Lower leg skin (tissue), 4 donors: ENCODE measurements at regions not wholly inside any gene's neighbourhood (a gene's known extent, or its start where the extent isn't known, plus 50 kb on each side); places are given as distances from the start of the nearest gene placed in this dataset.

Source experiments
- DNase-seq, 2 donors: peaks; one replicate each; pipeline ENCODE4 v3.0.0-alpha.2; 2019; ENCODE audit warnings: low spot score in 2 of 2
- H3K4me3 ChIP-seq: fragments of 200-600 bp; sonication (generic); 2 replicates; pipeline ENCODE4 v1.5.1; 2017; ENCODE audit warnings: mild to moderate bottlenecking, low read depth; ENCODE audit not compliant: poor library complexity, severe bottlenecking
- CTCF ChIP-seq, 3 donors: fragments of 450-650 bp; IDR thresholded peaks; one replicate each; pipeline ENCODE4 v1.5.1; 2016; ENCODE audit warnings: antibody characterized with exemption in 3 of 3, mild to moderate bottlenecking in 3 of 3, moderate library complexity in 2 of 3
- POLR2A ChIP-seq, 2 donors: fragments of 450-650 bp; IDR thresholded peaks; one replicate each; pipeline ENCODE4 v1.6.1; 2016 to 2017; ENCODE audit warnings: antibody characterized with exemption in 2 of 2, mild to moderate bottlenecking in 1 of 2, moderate library complexity in 1 of 2
- WGBS, 2 donors: methylation state at CpG; one replicate each; pipeline ENCODE4 v1.1.5; 2018; 5-methylcytosine and 5-hydroxymethylcytosine counted together
- intact Hi-C: fragments of 100-400 bp; cut with DNase I; formaldehyde crosslinking; loops from one replicate; pipeline ENCODE4 v1.15.0; 2023; ENCODE audit warnings: low total_unique reads

GRCh38 chr11:104339380-104339831 lies 175.5 kb upstream of the PDGFD start:
- H3K4me3 ChIP-seq: no peak overlapping the region
- intact Hi-C loops: no loop called here
- no peak for TF ChIP-seq CTCF (IDR thresholded peaks at IDR 0.05)
- no peak for TF ChIP-seq POLR2A (IDR thresholded peaks at IDR 0.05)
- 93 to 95% methylated on average over 10 of the region's 10 CpGs for WGBS, 2 donors
- no peak for DNase-seq

- intact Hi-C loops: no loop called here
- TF ChIP-seq POLR2A (IDR thresholded peaks at IDR 0.05): no peak
- TF ChIP-seq CTCF (IDR thresholded peaks at IDR 0.05): no peak
- H3K4me3 ChIP-seq: no peak overlapping the region
These were observed 174.2 kb upstream of the PDGFD start for GRCh38 chr11:104338186-104338585.

DNA sequence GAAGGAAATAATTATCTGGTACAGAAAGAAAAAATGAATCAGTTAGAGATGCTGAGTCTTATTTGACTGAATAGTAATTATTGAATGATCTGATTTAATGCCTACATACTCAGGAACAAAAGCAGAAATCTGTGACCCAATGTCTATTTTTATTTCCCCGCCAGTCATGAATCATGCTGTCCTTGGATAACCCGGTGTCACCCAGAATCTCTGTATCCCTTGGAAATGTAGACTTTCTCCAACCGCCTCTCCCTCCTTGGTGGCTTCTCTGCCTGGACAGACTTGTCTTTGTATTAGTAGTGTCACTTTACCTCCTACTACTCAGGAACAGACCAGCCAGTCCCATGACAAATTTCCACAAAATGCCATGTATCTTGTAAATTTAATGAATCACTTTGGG lies 173.3 kb upstream of the PDGFD start:
- no peak for DNase-seq
- 69% methylated on average over 3 of the region's 3 CpGs for WGBS, 2 donors
- TF ChIP-seq CTCF (IDR thresholded peaks at IDR 0.05) (no peak), POLR2A (IDR thresholded peaks at IDR 0.05) (no peak)
- intact Hi-C loops: no loop called here
- no peak overlapping the region for H3K4me3 ChIP-seq

More at GRCh38 chr11:104338186-104338585, 174.2 kb upstream of the PDGFD start:
- no peak for DNase-seq
- 41 to 67% methylated on average over 1 of the region's 1 CpG for WGBS, 2 donors

DNA sequence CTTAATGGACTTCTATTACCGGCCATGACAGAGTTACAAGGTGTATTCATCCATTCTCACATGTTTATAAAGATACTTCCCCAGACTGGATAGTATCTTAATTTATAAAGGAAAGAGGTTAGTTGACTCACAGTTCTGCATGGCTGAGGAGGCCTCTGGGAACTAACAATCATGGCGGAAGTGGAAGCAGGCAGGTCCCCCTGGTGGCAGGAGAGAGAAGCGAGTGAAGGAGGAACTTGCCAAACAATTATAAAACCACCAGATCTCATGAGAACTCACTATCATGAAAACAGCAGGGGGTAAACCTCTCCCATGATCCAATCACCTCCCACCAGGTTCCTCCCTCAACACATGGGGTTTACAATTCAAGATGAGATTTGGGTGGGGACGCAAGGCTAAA lies 170.0 kb upstream of the PDGFD start:
- DNase-seq: no peak
- TF ChIP-seq CTCF (IDR thresholded peaks at IDR 0.05) (no peak), POLR2A (IDR thresholded peaks at IDR 0.05) (no peak)
- 96% methylated on average over 4 of the region's 4 CpGs for WGBS, 2 donors
- H3K4me3 ChIP-seq: no peak overlapping the region
- intact Hi-C loops: no loop called here

DNA sequence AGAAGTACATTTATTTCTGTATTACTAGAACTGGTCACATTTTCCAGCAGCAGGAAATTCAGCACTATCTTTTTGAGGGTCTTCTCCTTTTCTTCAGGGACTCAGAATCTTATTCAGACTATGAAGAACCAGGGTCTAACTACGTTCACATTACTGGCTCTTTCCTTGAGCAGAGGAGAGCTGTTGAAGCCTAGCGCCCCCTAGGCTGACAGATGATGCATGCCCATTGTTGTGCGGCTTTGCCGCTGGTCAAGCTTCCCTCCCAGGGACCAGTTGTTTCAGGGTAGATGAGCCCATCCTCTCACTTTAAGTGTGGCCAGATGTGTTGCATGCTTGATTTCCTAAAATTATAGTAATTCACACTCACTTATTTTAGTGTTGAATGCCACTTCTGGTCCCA lies 168.2 kb upstream of the PDGFD start:
- TF ChIP-seq POLR2A (IDR thresholded peaks at IDR 0.05): no peak
- TF ChIP-seq CTCF (IDR thresholded peaks at IDR 0.05): no peak
- no peak for DNase-seq
- intact Hi-C loops: no loop called here
- 82 to 87% methylated on average over 4 of the region's 4 CpGs for WGBS, 2 donors
- H3K4me3 ChIP-seq: no peak overlapping the region

GRCh38 chr11:104329078-104329665 lies 165.2 kb upstream of the PDGFD start:
- WGBS, 2 donors: 81 to 83% methylated on average over 2 of the region's 2 CpGs
- no peak for TF ChIP-seq POLR2A (IDR thresholded peaks at IDR 0.05)
- no peak for TF ChIP-seq CTCF (IDR thresholded peaks at IDR 0.05)
- DNase-seq: no peak
- intact Hi-C loops: no loop called here
- no peak overlapping the region for H3K4me3 ChIP-seq
